HL-60 (cell line): ENCODE measurements at regions not wholly inside any gene's neighbourhood (a gene's known extent, or its start where the extent isn't known, plus 50 kb on each side); places are given as distances from the start of the nearest gene placed in this dataset.
"Not testable (repeated sequence)": the region's sequence is repeated elsewhere in the genome, so short reads cannot be mapped to it uniquely, and the experiment has no call there.

ENCODE experiments used
- DNase-seq, 2 experiments: peaks; one replicate each; pipeline ENCODE4 v3.0.0-alpha.2; 2010 to 2020; ENCODE audit warnings: low read depth in 1 of 2, low spot score in 1 of 2
- H3K27ac ChIP-seq: fragments of 250-450 bp; sonication (Bioruptor Pico); replicated peaks from 2 replicates; pipeline ENCODE4 v1.5.1; 2020; ENCODE audit warnings: mild to moderate bottlenecking, moderate library complexity
- H3K27me3 ChIP-seq: fragments of 250-450 bp; sonication (Bioruptor Pico); 2 replicates; pipeline ENCODE4 v1.5.1; 2021; ENCODE audit warnings: mild to moderate bottlenecking, moderate library complexity; ENCODE audit not compliant: insufficient read depth, poor library complexity, severe bottlenecking
- H3K4me3 ChIP-seq: replicated peaks from 2 replicates; pipeline ENCODE4 v1.5.1; 2011; ENCODE audit warnings: mild to moderate bottlenecking, control low read depth, low read length; ENCODE audit not compliant: insufficient read depth
- CTCF ChIP-seq: IDR thresholded peaks from one replicate; pipeline ENCODE4 v1.5.1; 2011; ENCODE audit warnings: low read length, control low read depth, inconsistent platforms; ENCODE audit not compliant: insufficient read depth
- GABPA ChIP-seq: IDR thresholded peaks from 2 replicates; pipeline ENCODE4 v1.6.1; 2012; ENCODE audit warnings: low read depth
- POLR2AphosphoS5 ChIP-seq: IDR thresholded peaks from 2 replicates; pipeline ENCODE4 v1.6.1; 2012; ENCODE audit warnings: low read depth
- SPI1 ChIP-seq: IDR thresholded peaks from 2 replicates; pipeline ENCODE4 v1.6.1; 2012; ENCODE audit warnings: low read depth, mild to moderate bottlenecking, borderline replicate concordance
- TF ChIP-seq, protein P1 (sequence below): IDR thresholded peaks from 2 replicates; pipeline ENCODE4 v1.6.1; 2012; ENCODE audit warnings: low read depth; ENCODE audit not compliant: insufficient replicate concordance

GRCh38 chr3:3429841-3430240 lies 250.3 kb upstream of the CRBN start:
- DNase-seq: no peak
- H3K27me3 ChIP-seq: no peaks in the 10 kb centered on the region
- H3K4me3 ChIP-seq: no peak overlapping the region
- TF ChIP-seq, protein P1, sequence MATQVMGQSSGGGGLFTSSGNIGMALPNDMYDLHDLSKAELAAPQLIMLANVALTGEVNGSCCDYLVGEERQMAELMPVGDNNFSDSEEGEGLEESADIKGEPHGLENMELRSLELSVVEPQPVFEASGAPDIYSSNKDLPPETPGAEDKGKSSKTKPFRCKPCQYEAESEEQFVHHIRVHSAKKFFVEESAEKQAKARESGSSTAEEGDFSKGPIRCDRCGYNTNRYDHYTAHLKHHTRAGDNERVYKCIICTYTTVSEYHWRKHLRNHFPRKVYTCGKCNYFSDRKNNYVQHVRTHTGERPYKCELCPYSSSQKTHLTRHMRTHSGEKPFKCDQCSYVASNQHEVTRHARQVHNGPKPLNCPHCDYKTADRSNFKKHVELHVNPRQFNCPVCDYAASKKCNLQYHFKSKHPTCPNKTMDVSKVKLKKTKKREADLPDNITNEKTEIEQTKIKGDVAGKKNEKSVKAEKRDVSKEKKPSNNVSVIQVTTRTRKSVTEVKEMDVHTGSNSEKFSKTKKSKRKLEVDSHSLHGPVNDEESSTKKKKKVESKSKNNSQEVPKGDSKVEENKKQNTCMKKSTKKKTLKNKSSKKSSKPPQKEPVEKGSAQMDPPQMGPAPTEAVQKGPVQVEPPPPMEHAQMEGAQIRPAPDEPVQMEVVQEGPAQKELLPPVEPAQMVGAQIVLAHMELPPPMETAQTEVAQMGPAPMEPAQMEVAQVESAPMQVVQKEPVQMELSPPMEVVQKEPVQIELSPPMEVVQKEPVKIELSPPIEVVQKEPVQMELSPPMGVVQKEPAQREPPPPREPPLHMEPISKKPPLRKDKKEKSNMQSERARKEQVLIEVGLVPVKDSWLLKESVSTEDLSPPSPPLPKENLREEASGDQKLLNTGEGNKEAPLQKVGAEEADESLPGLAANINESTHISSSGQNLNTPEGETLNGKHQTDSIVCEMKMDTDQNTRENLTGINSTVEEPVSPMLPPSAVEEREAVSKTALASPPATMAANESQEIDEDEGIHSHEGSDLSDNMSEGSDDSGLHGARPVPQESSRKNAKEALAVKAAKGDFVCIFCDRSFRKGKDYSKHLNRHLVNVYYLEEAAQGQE: no peak
- TF ChIP-seq POLR2AphosphoS5: no peak
- TF ChIP-seq GABPA: no peak
- no peak for TF ChIP-seq SPI1
- no peak for TF ChIP-seq CTCF
- no peak overlapping the region for H3K27ac ChIP-seq

GRCh38 chr3:3407707-3408106 lies 228.2 kb upstream of the CRBN start:
- not testable (repeated sequence) for H3K4me3 ChIP-seq, DNase-seq, H3K27me3 ChIP-seq, H3K27ac ChIP-seq

GRCh38 chr3:3405131-3405530 lies 225.6 kb upstream of the CRBN start:
- no peak overlapping the region for H3K27ac ChIP-seq
- H3K4me3 ChIP-seq: no peak overlapping the region
- TF ChIP-seq, protein P1: no peak
- TF ChIP-seq SPI1: no peak
- TF ChIP-seq GABPA: no peak
- TF ChIP-seq POLR2AphosphoS5: no peak
- no peak for TF ChIP-seq CTCF
- no peaks in the 10 kb centered on the region for H3K27me3 ChIP-seq
- no peak for DNase-seq

- no peaks in the 10 kb centered on the region for H3K27me3 ChIP-seq
- no peak for DNase-seq
- TF ChIP-seq SPI1: no peak
- no peak for TF ChIP-seq CTCF
- TF ChIP-seq, protein P1: no peak
- TF ChIP-seq POLR2AphosphoS5: no peak
- H3K27ac ChIP-seq: no peak overlapping the region
- H3K4me3 ChIP-seq: no peak overlapping the region
Observed at GRCh38 chr3:3403700-3404099, 224.2 kb upstream of the CRBN start.
